ENCODE measurements at regions not wholly inside any gene's neighbourhood (a gene's known extent, or its start where the extent isn't known, plus 50 kb on each side); places are given as distances from the start of the nearest gene placed in this dataset.

DNA sequence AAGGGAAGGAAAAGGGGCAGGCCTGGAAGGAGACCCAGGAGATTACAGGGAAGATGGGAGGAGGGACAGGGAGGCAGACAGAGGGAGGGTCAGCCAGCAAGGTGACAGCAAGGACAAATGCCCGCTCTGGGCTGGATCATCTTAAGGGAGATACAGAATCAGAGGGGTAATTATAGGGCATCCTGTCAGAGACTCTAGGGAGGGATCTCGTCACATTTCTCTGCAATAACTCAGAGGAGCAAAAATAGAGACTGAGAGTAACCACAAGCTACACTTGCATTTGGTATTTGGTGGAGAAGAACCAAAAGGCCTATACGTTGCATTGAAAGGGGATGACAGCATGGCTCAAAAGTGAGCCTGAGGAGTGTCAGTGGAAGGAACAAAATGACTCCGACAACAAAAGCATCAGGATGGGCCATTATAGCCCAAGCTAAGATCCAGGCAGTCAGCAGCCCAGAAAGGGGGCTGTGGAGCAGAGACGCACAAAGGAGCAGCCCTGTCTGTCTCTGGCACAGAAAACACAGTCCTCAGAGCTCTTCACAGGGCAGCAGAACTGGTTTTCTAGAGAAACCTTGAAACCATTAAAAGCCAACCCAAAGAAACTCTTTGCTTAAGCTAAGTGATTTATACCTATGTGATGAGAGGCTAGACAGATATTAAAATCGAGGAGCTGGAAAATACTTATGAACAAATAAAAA lies 430.2 kb upstream of the VSTM2A start:
- TF ChIP-seq SNAI2 (CRISPR knock-in tag; IDR thresholded peaks at IDR 0.05) (no peak), ARNTL (CRISPR knock-in tag; IDR thresholded peaks at IDR 0.05; ENCODE audit: borderline replicate concordance, low read depth) (no peak), OSR1 (CRISPR knock-in tag; IDR thresholded peaks at IDR 0.05) (no peak), ZFP30 (CRISPR knock-in tag; IDR thresholded peaks at IDR 0.05) (no peak), CSDC2 (CRISPR knock-in tag; IDR thresholded peaks at IDR 0.05) (no peak)
- TF ChIP-seq, protein P1, sequence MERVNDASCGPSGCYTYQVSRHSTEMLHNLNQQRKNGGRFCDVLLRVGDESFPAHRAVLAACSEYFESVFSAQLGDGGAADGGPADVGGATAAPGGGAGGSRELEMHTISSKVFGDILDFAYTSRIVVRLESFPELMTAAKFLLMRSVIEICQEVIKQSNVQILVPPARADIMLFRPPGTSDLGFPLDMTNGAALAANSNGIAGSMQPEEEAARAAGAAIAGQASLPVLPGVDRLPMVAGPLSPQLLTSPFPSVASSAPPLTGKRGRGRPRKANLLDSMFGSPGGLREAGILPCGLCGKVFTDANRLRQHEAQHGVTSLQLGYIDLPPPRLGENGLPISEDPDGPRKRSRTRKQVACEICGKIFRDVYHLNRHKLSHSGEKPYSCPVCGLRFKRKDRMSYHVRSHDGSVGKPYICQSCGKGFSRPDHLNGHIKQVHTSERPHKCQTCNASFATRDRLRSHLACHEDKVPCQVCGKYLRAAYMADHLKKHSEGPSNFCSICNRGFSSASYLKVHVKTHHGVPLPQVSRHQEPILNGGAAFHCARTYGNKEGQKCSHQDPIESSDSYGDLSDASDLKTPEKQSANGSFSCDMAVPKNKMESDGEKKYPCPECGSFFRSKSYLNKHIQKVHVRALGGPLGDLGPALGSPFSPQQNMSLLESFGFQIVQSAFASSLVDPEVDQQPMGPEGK (CRISPR knock-in tag; IDR thresholded peaks at IDR 0.05; ENCODE audit: borderline replicate concordance): no peak
- TF ChIP-seq, protein P2, sequence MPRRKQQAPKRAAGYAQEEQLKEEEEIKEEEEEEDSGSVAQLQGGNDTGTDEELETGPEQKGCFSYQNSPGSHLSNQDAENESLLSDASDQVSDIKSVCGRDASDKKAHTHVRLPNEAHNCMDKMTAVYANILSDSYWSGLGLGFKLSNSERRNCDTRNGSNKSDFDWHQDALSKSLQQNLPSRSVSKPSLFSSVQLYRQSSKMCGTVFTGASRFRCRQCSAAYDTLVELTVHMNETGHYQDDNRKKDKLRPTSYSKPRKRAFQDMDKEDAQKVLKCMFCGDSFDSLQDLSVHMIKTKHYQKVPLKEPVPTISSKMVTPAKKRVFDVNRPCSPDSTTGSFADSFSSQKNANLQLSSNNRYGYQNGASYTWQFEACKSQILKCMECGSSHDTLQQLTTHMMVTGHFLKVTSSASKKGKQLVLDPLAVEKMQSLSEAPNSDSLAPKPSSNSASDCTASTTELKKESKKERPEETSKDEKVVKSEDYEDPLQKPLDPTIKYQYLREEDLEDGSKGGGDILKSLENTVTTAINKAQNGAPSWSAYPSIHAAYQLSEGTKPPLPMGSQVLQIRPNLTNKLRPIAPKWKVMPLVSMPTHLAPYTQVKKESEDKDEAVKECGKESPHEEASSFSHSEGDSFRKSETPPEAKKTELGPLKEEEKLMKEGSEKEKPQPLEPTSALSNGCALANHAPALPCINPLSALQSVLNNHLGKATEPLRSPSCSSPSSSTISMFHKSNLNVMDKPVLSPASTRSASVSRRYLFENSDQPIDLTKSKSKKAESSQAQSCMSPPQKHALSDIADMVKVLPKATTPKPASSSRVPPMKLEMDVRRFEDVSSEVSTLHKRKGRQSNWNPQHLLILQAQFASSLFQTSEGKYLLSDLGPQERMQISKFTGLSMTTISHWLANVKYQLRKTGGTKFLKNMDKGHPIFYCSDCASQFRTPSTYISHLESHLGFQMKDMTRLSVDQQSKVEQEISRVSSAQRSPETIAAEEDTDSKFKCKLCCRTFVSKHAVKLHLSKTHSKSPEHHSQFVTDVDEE (CRISPR knock-in tag; IDR thresholded peaks at IDR 0.05): no peak
- TF ChIP-seq, protein P3, sequence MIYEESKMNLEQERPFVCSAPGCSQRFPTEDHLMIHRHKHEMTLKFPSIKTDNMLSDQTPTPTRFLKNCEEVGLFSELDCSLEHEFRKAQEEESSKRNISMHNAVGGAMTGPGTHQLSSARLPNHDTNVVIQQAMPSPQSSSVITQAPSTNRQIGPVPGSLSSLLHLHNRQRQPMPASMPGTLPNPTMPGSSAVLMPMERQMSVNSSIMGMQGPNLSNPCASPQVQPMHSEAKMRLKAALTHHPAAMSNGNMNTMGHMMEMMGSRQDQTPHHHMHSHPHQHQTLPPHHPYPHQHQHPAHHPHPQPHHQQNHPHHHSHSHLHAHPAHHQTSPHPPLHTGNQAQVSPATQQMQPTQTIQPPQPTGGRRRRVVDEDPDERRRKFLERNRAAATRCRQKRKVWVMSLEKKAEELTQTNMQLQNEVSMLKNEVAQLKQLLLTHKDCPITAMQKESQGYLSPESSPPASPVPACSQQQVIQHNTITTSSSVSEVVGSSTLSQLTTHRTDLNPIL (CRISPR knock-in tag; IDR thresholded peaks at IDR 0.05; ENCODE audit: low read depth): no peak
